H4 (cell line): ENCODE measurements at regions not wholly inside any gene's neighbourhood (a gene's known extent, or its start where the extent isn't known, plus 50 kb on each side); places are given as distances from the start of the nearest gene placed in this dataset.
A peak's percentile ranks its signal among the peaks of the same experiment; 100 is the strongest.
"Not testable (repeated sequence)": the region's sequence is repeated elsewhere in the genome, so short reads cannot be mapped to it uniquely, and the experiment has no call there.

Experiments used
- DNase-seq: peaks from one replicate; pipeline ENCODE4 v3.0.0-alpha.2; 2015; ENCODE audit warnings: low spot score

DNA sequence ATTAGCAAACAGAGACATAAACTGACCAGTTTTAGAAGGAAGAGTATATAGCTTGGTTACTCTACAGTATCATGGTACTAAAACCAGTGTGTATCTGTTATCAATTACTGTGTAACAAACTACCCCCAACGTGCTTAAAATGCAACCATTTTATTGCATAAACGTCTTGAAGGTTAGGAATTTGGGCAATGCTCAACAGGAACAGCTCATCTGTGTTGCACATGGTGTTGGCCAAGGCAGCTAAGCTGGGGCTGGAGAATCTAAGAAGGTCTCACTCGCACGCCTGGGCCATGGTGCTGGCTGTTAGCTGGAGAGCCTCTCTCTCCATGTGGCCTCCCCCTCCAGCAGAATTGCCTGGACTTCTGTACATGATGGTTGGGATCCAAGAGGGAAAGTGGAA lies 81.2 kb upstream of the THBS1 start:
- no peak for DNase-seq

DNA sequence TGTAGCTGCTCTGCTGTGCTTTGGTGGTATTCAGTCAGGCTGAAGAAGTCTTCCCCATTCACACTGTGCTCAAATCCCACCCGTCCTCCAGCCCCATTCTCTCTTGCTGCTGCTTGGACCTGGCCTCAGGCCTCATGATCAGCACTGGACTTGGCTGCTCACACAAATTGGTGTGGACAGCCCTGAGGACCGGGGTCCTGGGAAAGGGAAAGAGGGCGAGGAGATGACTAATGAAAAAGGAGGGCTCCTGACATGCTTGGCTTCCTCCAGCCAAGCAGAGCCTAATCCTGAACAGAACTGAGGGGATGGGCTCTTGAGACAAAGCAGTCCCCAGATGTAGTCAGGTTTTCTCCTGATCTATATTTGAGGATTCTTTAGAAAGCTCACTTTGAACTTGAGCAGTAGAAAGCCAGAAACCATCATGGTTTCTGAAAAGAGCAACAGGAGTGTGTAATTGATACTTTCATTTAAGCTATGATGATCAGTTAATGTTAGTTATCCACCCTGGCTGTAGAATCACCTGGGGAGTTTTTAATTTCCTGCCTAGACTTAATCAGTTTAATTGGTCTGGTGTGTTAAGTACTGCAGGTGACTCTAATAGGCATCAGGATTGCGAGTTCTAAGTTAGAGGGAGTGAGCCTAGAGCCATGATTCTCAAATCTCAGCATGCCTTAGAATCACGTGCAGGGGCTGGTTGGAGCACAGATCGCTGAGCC lies 79.4 kb upstream of the THBS1 start:
- DNase-seq: no peak

DNA sequence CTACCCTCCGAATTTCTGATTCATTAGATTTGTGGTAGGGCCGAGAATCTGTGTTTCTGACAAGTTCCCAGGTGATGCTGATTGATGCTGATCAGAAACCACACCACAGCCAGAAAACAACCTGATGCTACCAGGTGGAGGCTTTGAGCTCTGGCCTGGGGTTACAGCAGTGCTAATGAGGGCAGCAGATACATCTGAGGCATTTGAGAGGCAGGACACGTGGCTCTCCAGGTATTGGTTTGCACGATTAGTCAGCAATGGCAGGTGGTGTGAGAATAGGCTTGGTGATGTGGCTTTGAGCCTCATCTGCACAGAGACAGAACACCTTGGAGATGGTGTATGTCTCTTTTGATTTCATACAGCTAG lies 78.8 kb upstream of the THBS1 start:
- no peak for DNase-seq

DNA sequence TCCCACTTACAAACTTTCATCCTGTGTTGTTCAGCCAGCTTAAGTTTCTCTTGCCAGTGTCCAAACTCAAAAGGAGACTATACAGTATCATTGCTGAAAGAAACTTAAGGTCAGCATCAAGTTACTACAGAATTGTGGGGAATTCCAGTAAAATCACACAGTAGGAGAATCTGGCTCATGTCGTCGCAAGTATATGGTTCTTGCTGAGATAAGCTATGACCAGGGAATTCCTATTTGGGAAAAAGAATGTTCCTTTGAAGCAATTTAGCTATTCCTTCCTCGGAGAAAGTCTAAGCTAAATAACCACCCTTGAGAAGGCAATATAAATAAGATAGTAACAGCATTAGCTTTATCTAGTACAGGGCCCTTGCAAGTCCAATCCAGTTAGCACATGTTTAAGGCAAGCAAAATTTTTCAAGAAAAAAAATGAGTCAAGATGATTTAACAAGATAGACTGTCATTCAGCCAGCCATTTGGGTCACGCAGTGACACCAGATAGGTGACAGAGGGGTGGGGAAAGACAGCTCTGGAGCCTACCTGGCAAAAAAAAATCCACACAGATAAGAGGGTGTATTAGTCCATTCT lies 78.2 kb upstream of the THBS1 start:
- DNase-seq: no peak

DNA sequence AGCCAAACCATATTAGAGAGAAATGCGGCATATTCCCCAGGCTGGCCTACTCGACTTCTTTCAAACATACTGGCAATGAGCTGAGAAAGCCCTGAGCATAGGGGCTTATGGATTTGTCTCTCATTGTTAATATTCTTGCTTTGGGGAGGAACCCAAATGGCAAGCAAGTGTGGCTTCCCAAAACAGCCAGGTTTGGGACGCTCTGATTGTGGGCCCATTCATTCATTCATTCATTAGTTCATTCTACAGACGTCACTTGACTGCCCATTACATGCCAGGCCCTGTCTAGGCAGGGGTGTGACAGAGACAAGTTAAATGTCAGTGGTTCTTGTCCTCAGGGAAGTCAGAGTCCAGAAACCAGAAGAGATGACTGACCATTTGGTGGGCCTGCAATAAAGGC lies 77.4 kb upstream of the THBS1 start:
- no peak for DNase-seq

DNA sequence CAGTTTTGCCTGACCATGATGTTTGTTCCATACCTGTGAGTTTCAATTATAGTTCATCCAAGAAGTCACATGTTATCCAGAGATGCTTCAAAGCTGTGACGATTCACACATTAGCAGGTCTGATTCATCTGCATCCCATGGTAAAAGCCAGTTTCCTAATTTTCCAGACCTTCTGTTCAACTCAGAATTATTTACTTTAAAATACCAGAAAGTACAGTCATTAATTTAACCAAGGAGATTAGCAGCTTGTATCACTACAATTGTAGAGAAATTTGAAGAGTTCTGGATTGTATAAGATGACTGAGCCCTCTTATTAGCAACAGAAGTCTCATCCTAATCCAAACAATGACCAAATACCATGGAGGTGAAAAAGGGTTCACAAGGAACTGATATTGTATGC lies 76.1 kb upstream of the THBS1 start:
- peak; percentile 29 for DNase-seq

DNA sequence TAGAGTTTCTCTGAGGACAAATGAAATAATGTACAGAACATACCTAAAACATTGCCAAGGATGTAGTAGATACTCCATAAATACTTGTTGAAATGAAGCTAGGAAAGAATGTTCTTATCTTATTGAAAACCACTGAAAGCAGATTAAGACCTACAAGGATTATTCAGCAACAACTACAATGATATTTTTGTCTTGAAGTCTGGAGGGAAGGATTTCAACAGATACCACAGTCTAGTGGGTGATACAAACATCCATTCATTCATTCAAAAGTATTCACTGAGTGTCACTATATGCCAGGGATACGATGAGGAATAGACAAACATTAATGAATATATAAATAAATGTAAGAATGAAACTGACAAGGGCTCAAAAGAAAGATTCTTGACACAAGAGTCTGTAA lies 74.7 kb upstream of the THBS1 start:
- no peak for DNase-seq

DNA sequence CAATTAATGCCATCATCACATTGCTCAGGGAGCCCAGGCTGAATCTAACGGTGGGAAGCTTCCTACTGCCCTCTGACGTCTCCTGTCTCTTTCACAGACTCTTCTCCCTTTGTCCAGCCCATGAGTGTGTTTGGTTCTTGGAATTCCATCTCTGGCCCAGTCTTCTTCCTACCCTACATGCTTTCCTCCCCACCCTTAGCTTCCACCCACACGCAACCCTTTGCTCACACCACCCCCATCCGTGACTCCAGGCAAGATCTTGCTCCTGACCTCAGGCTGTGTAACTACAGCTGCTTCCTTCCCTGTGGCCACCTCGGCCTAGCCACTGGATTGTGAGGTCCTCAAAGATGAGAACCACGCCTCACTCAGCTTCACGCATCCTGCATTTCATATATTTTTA lies 72.3 kb upstream of the THBS1 start:
- DNase-seq: no peak

DNA sequence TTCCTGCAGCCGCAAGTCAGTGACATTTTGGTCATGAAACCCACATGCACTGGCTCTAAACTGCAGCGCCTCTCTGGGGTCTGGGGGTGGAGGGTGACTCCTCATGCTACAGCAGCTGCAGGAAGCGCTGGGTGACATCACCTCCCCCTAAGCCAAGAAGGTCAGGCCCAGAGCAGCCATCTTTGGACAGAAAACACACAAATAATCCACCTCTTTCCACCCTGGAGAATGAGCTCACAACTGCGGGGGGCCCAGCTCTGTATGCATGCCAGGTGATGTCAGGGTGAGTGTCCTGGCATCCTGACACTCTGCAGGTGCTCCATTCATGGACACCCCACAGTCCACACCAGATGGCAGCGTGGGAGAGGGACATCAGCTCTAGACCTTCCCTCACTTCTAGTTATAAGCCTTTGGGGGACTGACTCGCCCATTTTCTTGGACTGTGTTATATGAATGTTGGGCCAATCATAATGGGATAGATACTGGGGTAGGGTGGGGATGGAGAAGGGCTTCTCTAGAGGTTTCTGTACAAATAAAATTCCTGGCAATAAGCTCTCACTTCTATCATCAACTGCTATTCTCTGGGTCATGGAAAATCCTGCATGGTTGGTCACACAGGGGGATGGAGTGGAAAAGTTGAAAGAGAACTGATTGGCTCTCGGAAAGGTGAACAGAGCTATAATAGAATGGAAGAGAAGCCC lies 70.7 kb upstream of the THBS1 start:
- DNase-seq: no peak

DNA sequence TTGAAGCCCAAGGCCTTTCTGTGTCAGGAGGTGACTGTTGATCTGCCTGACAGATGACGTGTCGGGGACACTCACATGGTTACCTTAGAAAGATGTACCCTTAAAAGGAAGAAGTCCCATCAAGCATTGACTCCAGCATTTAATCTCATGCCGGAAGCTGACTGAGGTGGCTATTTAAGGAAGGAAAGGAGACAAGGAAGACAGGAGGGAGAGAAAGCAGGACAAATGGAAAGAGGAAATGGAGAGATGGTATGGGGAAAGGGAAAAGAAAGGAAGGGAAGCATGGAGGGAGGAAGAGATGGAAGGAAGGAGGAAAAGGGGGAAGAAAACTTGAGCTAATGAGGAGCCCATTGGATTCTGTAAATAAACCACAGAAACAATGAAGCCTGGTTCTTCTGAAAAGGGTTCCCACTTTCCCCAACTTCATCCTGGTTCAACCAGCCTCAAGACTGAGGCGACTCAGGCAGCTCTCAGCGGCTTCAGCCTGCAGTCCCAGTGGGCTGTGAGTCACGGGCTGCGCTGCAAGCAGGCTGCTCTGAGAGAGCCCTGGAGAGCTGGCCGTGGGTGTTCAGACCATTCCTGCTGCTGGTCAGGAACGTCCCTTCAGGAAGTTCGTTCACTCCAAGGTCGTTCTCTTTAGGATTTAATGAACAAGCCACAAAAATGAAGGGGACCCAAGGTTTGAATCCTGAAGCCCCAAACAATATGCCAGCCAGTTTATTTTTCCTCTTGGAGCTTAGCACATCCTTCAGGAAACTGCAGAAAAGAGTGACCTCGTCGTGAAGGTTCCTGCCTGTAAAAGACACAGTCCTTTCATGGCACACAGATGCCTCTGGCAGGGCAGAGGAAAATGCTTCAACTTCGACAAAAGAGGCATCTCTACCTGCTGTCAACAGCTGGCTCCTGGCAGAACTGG lies 69.6 kb upstream of the THBS1 start:
- peak; percentile 56 for DNase-seq

DNA sequence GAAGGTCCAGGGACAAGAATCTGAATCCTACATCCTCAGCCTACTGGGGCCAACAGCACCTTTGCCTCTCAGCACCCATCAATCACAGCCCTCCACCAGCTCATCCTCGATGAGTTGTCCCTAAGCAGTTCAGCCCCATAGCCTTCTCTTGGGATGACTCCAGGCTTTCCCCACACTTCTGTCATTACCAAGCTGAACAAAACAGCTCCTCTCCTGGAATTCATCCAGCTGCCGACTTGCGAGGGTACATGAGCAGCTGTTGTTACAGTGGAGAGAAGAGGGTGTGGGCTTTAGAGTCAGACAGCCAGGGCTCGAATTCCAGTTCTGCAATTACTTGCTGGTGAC lies 69.0 kb upstream of the THBS1 start:
- DNase-seq: peak; percentile 9

DNA sequence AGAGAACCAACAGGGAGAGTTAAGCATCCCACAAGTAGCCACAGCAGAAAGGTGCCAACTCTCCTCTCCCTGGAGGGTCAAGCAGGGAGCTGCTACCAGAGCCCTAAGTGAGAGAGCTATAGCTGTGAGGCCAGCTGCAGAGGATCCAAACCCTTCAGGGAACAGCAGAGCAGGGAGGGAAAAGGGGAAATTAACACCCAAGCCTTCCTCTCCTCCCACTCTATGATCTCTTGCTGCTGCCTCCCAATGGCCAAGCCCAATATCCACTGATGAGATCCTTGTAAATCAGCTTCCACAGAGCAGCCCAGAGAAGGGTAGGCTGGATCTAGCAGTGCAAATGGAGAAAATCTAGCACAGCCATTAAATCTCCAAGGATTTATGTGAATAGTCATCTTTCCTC lies 68.2 kb upstream of the THBS1 start:
- no peak for DNase-seq

DNA sequence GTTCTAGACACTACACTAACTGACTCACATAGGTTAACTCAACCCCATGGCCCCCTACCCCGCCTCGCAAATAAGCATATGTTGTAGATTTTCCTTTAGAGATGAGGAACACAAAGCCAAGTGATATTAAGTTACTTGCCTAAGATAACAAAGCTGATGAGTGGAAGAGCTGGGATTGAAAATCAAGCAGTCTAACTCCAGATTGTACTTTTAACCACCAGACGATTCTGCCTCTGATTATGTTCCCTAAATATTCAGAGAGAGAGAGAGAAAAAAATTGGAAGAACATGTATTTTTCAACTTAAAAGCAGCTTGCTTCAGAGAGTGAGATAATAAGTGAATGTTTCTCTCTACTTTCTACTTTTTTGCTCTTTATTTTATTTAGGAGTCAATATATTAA lies 66.9 kb upstream of the THBS1 start:
- no peak for DNase-seq

DNA sequence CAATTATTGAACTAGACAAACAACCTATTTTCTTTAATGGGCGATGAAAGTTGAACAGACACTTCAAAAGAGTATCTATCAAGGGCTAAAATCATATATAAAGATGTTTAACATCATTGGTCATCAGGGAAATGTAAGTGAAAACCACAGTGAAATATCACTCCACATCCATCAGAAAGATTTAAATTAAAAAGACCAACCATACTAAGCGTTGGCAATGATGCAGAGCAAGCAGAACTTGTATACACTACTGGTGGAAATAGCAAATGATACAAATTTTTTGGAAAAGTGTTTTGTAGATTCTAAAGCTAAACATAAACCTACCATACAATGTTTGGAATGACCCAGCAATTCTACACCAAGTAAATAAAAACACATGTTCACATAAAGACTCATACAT lies 65.9 kb upstream of the THBS1 start:
- DNase-seq: no peak

DNA sequence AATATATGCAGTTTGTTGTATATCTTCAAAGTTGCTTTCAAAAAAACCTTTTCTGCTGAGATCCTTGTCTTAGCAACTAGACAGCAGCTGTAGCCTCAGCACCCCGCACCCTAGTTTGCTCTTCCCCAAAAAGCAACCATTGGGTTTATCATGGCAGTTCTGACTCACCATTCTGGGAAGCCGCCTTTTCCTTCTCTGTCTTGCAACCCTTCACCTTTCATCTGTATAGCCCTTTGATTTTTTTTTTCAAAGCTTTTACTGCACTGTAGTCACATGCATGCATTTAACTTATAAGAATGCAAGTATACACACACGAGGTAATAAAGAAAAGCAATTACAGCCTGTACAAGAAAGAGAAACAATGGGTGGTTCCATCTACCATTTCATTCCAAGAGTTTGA lies 65.1 kb upstream of the THBS1 start:
- DNase-seq: no peak

DNA sequence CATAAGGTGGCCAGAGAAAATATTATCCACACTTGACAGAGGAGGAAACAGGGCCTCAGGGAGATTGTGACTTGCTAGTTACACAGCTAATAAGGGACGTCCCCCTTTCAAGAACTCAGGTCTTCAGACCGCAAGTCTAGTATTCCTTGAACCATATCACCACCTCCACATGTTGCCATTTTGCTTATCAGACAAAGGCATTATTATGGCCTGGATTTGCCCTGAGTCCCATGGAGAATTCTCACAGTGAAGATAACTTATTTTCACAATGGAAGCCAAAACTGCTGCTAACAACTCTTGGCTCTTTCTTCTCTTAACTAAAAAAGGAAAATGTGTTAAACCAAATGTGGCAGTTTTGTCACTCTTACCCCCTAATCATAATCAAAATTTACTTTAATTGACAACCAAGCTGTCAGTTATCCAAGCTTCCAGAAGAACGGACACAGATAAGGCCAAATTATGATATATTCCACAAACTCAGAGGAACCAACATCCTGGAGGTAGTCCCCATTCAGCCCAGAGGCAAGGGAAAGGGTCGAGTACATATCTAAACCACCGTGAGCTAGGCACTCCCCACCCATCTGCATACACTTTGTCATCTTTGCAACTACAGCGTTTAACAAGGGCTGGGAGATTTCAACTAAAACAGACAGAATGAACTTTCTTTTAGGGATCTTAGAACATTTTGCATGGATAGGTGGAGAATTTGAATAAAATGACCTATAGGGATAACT lies 63.6 kb upstream of the THBS1 start:
- DNase-seq: no peak

DNA sequence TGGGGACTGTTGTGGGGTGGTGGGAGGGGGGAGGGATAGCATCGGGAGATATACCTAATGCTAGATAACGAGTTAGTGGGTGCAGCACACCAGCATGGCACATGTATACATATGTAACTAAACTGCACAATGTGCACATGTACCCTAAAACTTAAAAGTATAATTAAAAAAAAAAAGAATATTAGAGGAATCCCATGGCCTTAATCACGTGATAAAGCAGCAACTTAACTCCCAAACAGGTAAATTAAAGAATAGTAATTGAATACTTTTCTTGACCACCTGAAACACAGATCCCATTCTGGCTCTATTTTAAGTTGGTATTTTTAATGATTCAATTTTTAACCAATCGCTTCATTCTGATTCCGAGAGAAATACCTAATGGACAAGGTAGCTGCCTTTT lies 56.9 kb upstream of the THBS1 start:
- not testable (repeated sequence) for DNase-seq

DNA sequence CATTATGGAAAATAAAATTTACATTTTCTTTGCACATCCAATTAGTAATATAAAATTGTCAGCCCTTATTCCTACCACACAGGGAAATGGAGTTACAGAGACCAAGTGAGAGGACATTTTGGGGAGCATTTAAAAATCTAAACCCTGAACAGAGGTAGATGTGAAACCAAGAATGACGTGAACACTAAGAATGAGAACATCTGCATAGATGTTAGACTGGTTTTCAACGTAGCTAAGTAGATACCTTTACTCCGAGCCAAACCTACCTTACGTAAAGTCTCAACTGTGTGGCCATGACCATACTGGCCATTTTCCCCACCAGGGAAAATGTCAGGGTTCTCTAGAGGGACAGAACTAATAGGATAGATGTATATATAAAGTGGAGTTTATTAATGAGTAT lies 51.4 kb upstream of the THBS1 start:
- no peak for DNase-seq

DNA sequence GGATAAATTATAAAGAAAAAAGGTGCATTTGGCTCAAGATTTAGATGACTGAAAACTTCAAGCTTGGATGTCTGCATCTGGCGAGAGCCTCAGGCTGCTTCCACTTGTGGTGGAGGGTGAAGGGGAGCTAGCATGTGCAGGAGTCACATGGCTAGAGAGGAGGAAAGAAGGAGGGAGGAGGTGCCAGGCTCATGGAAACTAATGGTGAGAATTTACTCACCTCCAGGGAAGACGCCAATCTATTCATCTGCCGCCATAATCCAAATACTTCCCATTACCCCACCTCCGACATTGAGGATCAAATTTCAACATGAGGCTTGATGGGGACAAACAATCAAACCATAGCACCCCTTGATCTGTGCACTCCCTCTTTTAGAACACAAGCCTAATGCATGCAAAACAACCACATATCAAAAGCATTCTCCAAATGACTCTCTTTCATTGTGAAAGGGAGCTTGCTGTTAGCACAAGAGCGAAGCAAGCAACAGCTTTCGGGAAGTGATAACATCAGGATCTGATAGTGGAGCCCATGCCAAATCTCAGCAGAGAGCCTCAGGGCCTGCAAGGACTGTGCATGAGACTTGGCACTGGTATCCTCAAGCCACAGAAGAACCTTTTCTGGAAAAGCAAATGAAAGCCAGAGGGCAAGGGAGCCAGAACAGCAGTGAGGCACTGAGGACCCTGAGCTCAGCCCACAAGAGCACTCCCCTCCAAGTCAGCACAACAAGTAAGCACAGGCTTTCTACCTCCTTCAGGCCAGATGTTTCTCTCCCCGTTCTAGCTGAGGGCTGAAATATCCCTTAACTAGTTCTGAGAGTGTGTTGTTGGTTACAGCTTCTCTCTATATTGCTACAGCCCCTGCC lies 50.2 kb upstream of the THBS1 start:
- no peak for DNase-seq
